Ectodermal cell (in vitro differentiated cells): ENCODE measurements at regions not wholly inside any gene's neighbourhood (a gene's known extent, or its start where the extent isn't known, plus 50 kb on each side); places are given as distances from the start of the nearest gene placed in this dataset.

Source experiments
- H3K27ac ChIP-seq: 2 replicates; pipeline ENCODE4 v1.7.0; 2013; ENCODE audit warnings: mild to moderate bottlenecking, low read depth, low read length; ENCODE audit not compliant: insufficient read depth, poor library complexity, severe bottlenecking
- H3K27me3 ChIP-seq: 2 replicates; pipeline ENCODE4 v1.7.0; 2013; ENCODE audit warnings: mild to moderate bottlenecking, low read length; ENCODE audit not compliant: insufficient read depth, control insufficient read depth, poor library complexity, severe bottlenecking
- H3K36me3 ChIP-seq: one replicate; pipeline ENCODE4 v1.7.0; 2013; ENCODE audit warnings: low read length; ENCODE audit not compliant: control insufficient read depth, insufficient read depth
- H3K4me1 ChIP-seq: one replicate; pipeline ENCODE4 v1.7.0; 2013; ENCODE audit warnings: low read length; ENCODE audit not compliant: control insufficient read depth, insufficient read depth
- H3K4me3 ChIP-seq: 2 replicates; pipeline ENCODE4 v1.7.0; 2013; ENCODE audit warnings: low read depth, low read length, control low read depth; ENCODE audit not compliant: insufficient read depth
- H3K9me3 ChIP-seq: 2 replicates; pipeline ENCODE4 v1.7.0; 2013; ENCODE audit warnings: mild to moderate bottlenecking, low read length, moderate library complexity; ENCODE audit not compliant: control insufficient read depth
- WGBS, 2 experiments: methylation state at CpG; one replicate each; pipeline ENCODE4 v1.1.7; 2013; ENCODE audit warnings: missing lambda C conversion rate in 2 of 2; 5-methylcytosine and 5-hydroxymethylcytosine counted together

DNA sequence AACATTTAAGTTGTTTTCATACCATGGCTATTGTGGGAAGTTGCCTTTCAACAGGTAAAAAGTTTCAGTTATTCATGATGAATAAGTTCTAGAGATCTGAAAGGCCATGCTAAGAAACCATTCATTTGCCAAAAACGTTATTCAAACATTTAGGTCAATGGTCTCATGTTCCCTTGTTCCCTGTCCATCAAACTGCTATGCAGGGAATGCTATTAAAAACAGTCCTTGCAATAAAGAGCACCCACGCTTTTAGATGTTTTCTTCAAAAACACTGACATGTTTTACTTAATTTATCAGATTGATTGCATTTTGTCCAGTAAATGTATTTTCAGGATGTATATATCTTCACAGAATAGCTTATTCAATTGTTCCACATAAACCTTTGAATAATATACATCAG lies 573.2 kb upstream of the PCDH20 start:
- Histone ChIP-seq H3K4me1 (no peaks in the 10 kb centered on the region), H3K36me3 (no peaks in the 10 kb centered on the region), H3K9me3 (no peaks in the 10 kb centered on the region), H3K27ac (no peak overlapping the region), H3K27me3 (no peaks in the 10 kb centered on the region), H3K4me3 (no peak overlapping the region)
- 48 to 64% methylated on average over 1 to 2 of the region's 2 CpGs for WGBS, 2 experiments

DNA sequence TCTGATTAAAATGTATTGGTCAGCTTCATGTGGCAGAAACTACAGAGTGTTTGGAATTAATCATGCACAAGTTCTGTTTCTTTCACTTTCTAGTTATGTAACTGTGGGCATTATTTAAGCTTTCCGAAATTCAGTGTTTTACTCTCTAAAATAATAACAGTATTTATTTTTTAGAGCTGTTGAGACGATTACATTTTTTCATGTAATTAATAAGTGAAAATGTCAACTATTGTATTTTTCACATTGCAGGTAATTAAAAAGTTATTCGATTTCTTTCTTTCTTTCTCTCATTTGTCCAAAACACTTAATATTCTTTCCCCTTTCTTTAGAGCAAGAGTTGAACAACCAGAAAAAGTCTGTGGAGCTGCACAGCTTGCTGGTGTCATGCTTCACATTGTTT lies 559.4 kb upstream of the PCDH20 start:
- 80 to 100% methylated on average over 1 of the region's 3 CpGs for WGBS, 2 experiments
- no peaks in the 10 kb centered on the region for H3K36me3 ChIP-seq
- H3K9me3 ChIP-seq, result no peaks in the 10 kb centered on the region
- H3K27ac ChIP-seq, result no peak overlapping the region
- no peaks in the 10 kb centered on the region for H3K27me3 ChIP-seq
- peaks cover 8% of the 10 kb centered on the region for H3K4me1 ChIP-seq
- no peak overlapping the region for H3K4me3 ChIP-seq

DNA sequence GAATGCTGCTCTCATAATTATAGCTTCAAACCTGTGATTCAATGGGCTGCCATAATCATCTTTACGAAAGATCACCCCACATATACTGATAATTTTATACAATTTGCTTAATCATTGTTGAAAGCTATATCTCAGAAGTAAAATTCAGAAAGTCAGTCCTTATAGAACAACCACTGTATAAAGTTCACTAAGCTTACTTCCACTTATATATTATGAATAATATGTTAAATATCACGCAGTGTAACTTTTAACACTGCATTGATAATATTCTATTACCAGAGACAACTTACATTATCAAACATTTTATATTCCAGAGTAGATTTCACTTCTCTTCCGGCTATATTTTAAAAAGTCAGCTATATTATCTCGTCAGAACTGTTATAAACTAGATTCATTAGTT lies 550.1 kb upstream of the PCDH20 start:
- no peaks in the 10 kb centered on the region for H3K36me3 ChIP-seq
- WGBS, 2 experiments, result 90 to 100% methylated on average over 1 to 2 of the region's 4 CpGs
- H3K4me1 ChIP-seq, result no peaks in the 10 kb centered on the region
- H3K27ac ChIP-seq, result no peak overlapping the region
- H3K9me3 ChIP-seq, result no peaks in the 10 kb centered on the region
- no peaks in the 10 kb centered on the region for H3K27me3 ChIP-seq
- H3K4me3 ChIP-seq, result no peak overlapping the region

DNA sequence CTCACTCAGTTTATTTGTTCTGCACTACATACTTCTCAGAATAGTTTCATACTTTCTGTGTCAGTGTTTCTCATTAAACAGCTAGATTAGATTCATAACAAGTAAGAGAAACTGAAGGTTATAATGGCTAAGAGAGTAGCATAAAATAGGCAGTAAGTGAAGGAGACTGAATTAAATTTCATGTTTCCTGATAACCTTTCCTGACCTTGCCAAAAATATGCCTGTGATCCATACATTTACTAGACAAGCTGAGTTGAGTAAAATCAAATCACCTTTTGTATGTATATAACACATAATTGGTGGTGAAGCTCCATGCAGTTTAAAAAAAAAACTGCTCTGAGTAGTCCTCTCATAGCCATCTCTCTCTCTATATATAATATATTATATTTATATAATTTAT lies 545.3 kb upstream of the PCDH20 start:
- Histone ChIP-seq H3K4me3 (no peak overlapping the region), H3K36me3 (no peaks in the 10 kb centered on the region), H3K27me3 (no peaks in the 10 kb centered on the region), H3K9me3 (no peaks in the 10 kb centered on the region), H3K4me1 (no peaks in the 10 kb centered on the region), H3K27ac (no peak overlapping the region)

DNA sequence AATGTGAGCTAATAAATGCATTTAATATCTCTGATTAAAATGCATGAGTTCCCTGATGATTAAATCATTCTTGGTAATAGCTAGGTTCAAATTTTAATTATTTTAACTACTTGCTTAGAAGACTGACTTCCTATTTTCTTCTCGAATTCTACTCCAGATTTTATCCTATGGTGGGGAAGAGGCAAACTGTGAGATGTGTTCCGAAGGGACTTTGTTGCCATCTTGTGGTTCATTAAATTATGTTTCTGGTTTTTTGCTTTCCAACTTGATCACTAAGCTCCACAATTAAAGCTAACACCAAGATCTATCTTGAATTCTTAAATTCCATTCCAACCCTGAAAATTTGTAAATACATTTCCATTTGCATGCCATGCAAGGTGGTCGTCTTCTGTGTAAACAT lies 538.4 kb upstream of the PCDH20 start:
- Histone ChIP-seq H3K27me3 (no peaks in the 10 kb centered on the region), H3K4me3 (no peak overlapping the region), H3K36me3 (no peaks in the 10 kb centered on the region), H3K4me1 (no peaks in the 10 kb centered on the region), H3K27ac (no peak overlapping the region), H3K9me3 (no peaks in the 10 kb centered on the region)
- WGBS, 2 experiments, result 19 to 41% methylated on average over 1 to 3 of the region's 3 CpGs

DNA sequence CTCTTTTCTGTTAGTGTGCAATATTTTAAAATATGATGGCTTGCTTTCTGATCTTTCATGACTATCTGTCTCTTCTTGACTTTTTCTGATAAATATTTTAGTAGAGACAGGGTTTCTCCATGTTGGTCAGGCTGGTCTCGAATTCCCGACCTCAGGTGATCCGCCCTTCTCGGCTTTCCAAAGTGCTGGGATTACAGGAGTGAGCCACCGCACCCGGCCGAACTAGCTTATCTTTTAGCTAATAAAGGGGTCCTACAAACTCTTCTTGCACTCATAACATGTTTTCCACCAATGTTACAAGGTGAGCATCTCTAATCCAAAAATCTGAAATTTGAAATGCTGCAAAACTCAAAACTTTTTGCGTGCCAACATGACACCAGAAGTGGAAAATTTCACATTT lies 535.2 kb upstream of the PCDH20 start:
- no peaks in the 10 kb centered on the region for H3K27me3 ChIP-seq
- 85 to 88% methylated on average over 8 of the region's 8 CpGs for WGBS, 2 experiments
- H3K27ac ChIP-seq, result no peak overlapping the region
- no peaks in the 10 kb centered on the region for H3K4me1 ChIP-seq
- no peak overlapping the region for H3K4me3 ChIP-seq
- no peaks in the 10 kb centered on the region for H3K36me3 ChIP-seq
- no peaks in the 10 kb centered on the region for H3K9me3 ChIP-seq

DNA sequence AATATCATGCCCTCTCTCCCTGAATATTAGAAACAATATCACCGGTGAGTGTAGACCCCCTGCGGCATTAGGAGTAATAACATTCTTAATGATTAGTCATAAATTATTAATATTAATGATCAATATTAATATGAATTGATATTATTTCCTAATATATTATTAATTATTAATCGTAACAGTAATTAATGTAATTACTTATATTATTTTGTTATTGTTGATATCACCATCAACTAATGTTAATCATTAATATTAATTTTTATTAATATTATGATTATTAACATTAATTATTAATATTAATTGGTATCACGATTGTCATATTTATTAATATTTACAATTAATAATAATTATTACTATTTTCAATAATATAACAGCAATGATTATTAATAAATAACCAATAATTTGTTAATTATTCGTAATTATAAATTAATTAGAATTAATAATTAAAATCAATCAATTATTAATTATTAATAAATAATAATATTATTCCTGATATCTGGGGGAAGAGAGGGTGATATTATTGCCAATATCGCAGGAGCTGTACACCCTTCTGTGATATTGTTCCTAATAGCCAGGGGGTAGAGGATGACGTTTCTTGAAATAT lies 528.8 kb upstream of the PCDH20 start:
- Histone ChIP-seq H3K4me3 (no peak overlapping the region), H3K36me3 (no peaks in the 10 kb centered on the region), H3K4me1 (no peaks in the 10 kb centered on the region), H3K27ac (no peak overlapping the region), H3K27me3 (no peaks in the 10 kb centered on the region), H3K9me3 (no peaks in the 10 kb centered on the region)
- WGBS, 2 experiments, result 97 to 100% methylated on average over 2 of the region's 7 CpGs

DNA sequence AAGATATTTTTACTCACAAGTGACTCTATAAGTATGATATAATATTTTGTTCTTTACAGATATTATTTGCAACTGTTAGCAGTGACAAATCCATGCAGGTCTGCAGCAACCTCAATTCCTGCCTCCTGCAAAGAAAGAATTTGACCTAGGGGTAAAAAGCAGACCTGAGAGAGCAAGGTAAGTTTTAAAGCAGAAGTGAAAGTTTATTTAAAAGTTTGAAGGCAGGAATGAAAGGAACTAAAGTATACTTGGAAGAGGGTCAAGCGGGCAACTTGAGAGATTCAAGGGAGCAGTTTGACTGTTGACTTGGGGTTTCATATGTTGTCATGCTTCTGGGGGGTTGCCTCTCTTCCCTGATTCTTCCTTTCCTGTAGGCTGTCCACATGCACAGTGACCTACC lies 520.1 kb upstream of the PCDH20 start:
- Histone ChIP-seq H3K4me1 (no peaks in the 10 kb centered on the region), H3K27me3 (no peaks in the 10 kb centered on the region), H3K36me3 (no peaks in the 10 kb centered on the region), H3K27ac (no peak overlapping the region), H3K9me3 (no peaks in the 10 kb centered on the region), H3K4me3 (no peak overlapping the region)
- 94 to 96% methylated on average over 1 of the region's 1 CpG for WGBS, 2 experiments

DNA sequence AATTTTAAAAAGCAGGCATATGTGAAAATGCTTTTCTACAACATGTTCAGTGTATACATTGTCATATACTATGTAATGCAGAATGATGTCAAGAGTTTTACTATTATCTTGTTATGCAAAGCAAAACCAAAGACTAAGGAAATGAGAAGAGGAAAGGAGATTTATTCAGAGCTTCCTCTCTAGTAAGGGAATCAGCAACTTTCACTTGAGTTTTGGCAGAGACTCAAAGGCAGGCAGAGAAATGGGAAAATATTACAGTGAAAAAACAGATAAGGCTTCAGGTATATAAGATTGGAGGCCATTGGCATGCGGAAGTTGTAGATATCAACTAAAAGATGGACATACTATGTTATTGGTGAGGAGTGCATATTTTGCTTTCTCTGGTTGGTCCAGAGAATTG lies 512.0 kb upstream of the PCDH20 start:
- H3K36me3 ChIP-seq, result no peaks in the 10 kb centered on the region
- H3K27me3 ChIP-seq, result no peaks in the 10 kb centered on the region
- no peaks in the 10 kb centered on the region for H3K9me3 ChIP-seq
- H3K4me3 ChIP-seq, result no peak overlapping the region
- H3K4me1 ChIP-seq, result no peaks in the 10 kb centered on the region
- H3K27ac ChIP-seq, result no peak overlapping the region
- 96 to 98% methylated on average over 1 of the region's 1 CpG for WGBS, 2 experiments

DNA sequence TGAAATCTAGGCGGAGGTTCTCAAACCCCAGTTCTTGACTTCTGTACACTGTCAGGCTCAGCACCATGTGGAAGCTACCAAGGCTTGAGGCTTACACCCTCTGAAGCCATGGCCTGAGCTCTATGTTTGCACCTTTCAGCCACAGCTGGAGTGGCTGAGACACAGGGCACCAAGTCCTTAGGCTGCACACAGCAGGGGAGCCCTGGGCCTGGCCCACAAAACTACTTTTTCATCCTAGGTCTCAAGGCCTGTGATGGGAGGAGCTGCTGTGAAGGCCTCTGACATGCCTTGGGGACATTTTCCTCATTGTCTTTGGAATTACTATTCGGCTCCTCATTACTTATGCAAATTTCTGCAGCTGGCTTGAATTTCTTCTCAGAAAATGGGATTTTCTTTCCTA lies 503.2 kb upstream of the PCDH20 start:
- Histone ChIP-seq H3K4me1 (no peaks in the 10 kb centered on the region), H3K27me3 (no peaks in the 10 kb centered on the region), H3K36me3 (no peaks in the 10 kb centered on the region), H3K9me3 (no peaks in the 10 kb centered on the region), H3K27ac (no peak overlapping the region), H3K4me3 (no peak overlapping the region)
- 88 to 95% methylated on average over 2 of the region's 2 CpGs for WGBS, 2 experiments

DNA sequence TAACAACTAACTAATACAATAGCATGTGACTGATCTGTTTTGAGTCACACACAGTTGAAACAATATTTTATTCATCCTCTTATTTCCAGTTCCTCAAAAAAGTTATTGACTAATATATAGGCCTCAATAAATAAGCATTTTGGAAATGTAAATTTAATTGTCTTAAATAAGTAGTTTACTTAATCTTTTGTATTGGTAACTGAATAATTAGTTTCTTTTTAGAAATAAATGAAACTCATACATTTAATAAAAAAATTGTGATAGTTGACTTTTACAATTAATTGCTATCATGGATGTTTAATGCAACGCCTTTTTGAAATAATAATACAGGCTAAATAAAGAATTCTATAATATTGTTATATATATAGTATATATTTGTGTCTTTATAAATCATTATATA lies 500.8 kb upstream of the PCDH20 start:
- Histone ChIP-seq H3K9me3 (no peaks in the 10 kb centered on the region), H3K27ac (no peak overlapping the region), H3K27me3 (no peaks in the 10 kb centered on the region), H3K4me3 (no peak overlapping the region), H3K36me3 (no peaks in the 10 kb centered on the region), H3K4me1 (no peaks in the 10 kb centered on the region)
- no CpG with 5 or more reads among the region's 1 CpG for WGBS, 2 experiments
